HEK293 (cell line): ENCODE measurements at regions not wholly inside any gene's neighbourhood (a gene's known extent, or its start where the extent isn't known, plus 50 kb on each side); places are given as distances from the start of the nearest gene placed in this dataset.
A peak's percentile ranks its signal among the peaks of the same experiment; 100 is the strongest.

ENCODE experiments used
- CTCF ChIA-PET: fragments of 350-600 bp; formaldehyde crosslinking; extraction: SDS; loops from one replicate; lab custom pipeline; 2021; ENCODE audit warnings: antibody characterized with exemption; lab: Yijun Ruan, JAX
- POLR2A ChIA-PET: fragments of 300-600 bp; formaldehyde crosslinking; extraction: SDS; loops from one replicate; lab custom pipeline; 2020; ENCODE audit warnings: antibody characterized with exemption, inconsistent platforms; lab: Yijun Ruan, JAX
- H3K27ac ChIP-seq: fragments of 200-500 bp; sonication (Bioruptor generic); 2 replicates; pipeline ENCODE4 v1.5.1; 2014; ENCODE audit warnings: low read depth, low read length, control low read depth, inconsistent platforms; ENCODE audit errors: extremely low read depth
- H3K36me3 ChIP-seq, 2 experiments: fragments of 200-500 bp in 1 of 2; sonication (Bioruptor generic) in 1 of 2; 1 replicate in 1 of 2; 2 replicates in 1 of 2; pipeline ENCODE4 v1.5.1; 2014 to 2017; ENCODE audit warnings: inconsistent platforms in 2 of 2, low read length in 2 of 2; ENCODE audit not compliant: control insufficient read depth in 2 of 2, insufficient read depth in 1 of 2
- H3K4me1 ChIP-seq: fragments of 200-500 bp; sonication (Bioruptor generic); 2 replicates; pipeline ENCODE4 v1.5.1; 2014; ENCODE audit warnings: mild to moderate bottlenecking, low read length, inconsistent platforms; ENCODE audit not compliant: control insufficient read depth, insufficient read depth
- H3K4me3 ChIP-seq: 2 replicates; pipeline ENCODE4 v1.5.1; 2011; ENCODE audit warnings: low read depth, mild to moderate bottlenecking, control low read depth, low read length, moderate library complexity
- H3K9me3 ChIP-seq: fragments of 200-500 bp; sonication (Bioruptor generic); 2 replicates; pipeline ENCODE4 v1.5.1; 2014; ENCODE audit warnings: low read depth, low read length, inconsistent platforms; ENCODE audit not compliant: control insufficient read depth, insufficient read depth
- GLIS1 ChIP-seq: fragments of 450-650 bp; formaldehyde crosslinking; IDR thresholded peaks from 2 replicates; pipeline ENCODE4 v1.5.1; 2016; ENCODE audit warnings: missing biosample characterization, missing genetic modification characterization
- INSM2 ChIP-seq: fragments of 450-650 bp; formaldehyde crosslinking; IDR thresholded peaks from 2 replicates; pipeline ENCODE4 v1.5.1; 2016; ENCODE audit warnings: missing biosample characterization, missing genetic modification characterization
- KLF10 ChIP-seq: fragments of 450-650 bp; IDR thresholded peaks from 2 replicates; pipeline ENCODE4 v1.5.1; 2018; ENCODE audit warnings: missing biosample characterization, mild to moderate bottlenecking, missing genetic modification characterization
- OVOL3 ChIP-seq: fragments of 450-650 bp; formaldehyde crosslinking; IDR thresholded peaks from 2 replicates; pipeline ENCODE4 v1.5.1; 2016; ENCODE audit warnings: missing biosample characterization, missing genetic modification characterization
- SETDB1 ChIP-seq: IDR thresholded peaks from one replicate; pipeline ENCODE4 v1.6.1; 2017; ENCODE audit warnings: mild to moderate bottlenecking, low read length, moderate library complexity, mixed read lengths; ENCODE audit not compliant: insufficient read length
- SP2 ChIP-seq: fragments of 450-650 bp; formaldehyde crosslinking; IDR thresholded peaks from 2 replicates; pipeline ENCODE4 v1.5.1; 2016; ENCODE audit warnings: missing biosample characterization, missing genetic modification characterization
- TRIM28 ChIP-seq: IDR thresholded peaks from 2 replicates; pipeline ENCODE4 v1.6.1; 2011; ENCODE audit warnings: low read length, control low read depth, borderline replicate concordance
- ZBTB20 ChIP-seq: fragments of 450-650 bp; formaldehyde crosslinking; IDR thresholded peaks from 2 replicates; pipeline ENCODE4 v1.5.1; 2016; ENCODE audit warnings: missing biosample characterization, missing genetic modification characterization
- ZBTB26 ChIP-seq: fragments of 450-650 bp; formaldehyde crosslinking; optimal IDR thresholded peaks from 2 replicates; pipeline ENCODE3; 2016; ENCODE audit warnings: missing biosample characterization, mild to moderate bottlenecking, missing genetic modification characterization
- ZNF138 ChIP-seq: fragments of 450-650 bp; formaldehyde crosslinking; IDR thresholded peaks from 2 replicates; pipeline ENCODE4 v1.5.1; 2016; ENCODE audit warnings: missing biosample characterization, missing genetic modification characterization, borderline replicate concordance
- ZNF146 ChIP-seq: fragments of 450-650 bp; formaldehyde crosslinking; IDR thresholded peaks from 2 replicates; pipeline ENCODE4 v1.5.1; 2016; ENCODE audit warnings: missing biosample characterization, missing genetic modification characterization
- ZNF280D ChIP-seq: fragments of 450-650 bp; formaldehyde crosslinking; IDR thresholded peaks from 2 replicates; pipeline ENCODE4 v1.5.1; 2016; ENCODE audit warnings: missing biosample characterization, missing genetic modification characterization
- ZNF416 ChIP-seq: fragments of 450-650 bp; formaldehyde crosslinking; IDR thresholded peaks from 2 replicates; pipeline ENCODE4 v1.5.1; 2016; ENCODE audit warnings: missing biosample characterization, missing genetic modification characterization
- ZNF549 ChIP-seq: fragments of 450-650 bp; IDR thresholded peaks from 2 replicates; pipeline ENCODE4 v1.5.1; 2018; ENCODE audit warnings: missing biosample characterization, missing genetic modification characterization, mild to moderate bottlenecking, inconsistent platforms, moderate library complexity
- ZNF623 ChIP-seq: fragments of 450-650 bp; formaldehyde crosslinking; IDR thresholded peaks from 2 replicates; pipeline ENCODE4 v1.5.1; 2016; ENCODE audit warnings: missing biosample characterization, missing genetic modification characterization
- ZNF626 ChIP-seq: fragments of 450-650 bp; sonication (Bioruptor Pico); formaldehyde crosslinking; IDR thresholded peaks from 2 replicates; pipeline ENCODE4 v1.5.1; 2018; ENCODE audit warnings: missing biosample characterization, missing genetic modification characterization, inconsistent platforms
- ZNF677 ChIP-seq: fragments of 450-650 bp; IDR thresholded peaks from 2 replicates; pipeline ENCODE4 v1.5.0; 2018; ENCODE audit warnings: missing biosample characterization, mild to moderate bottlenecking, missing genetic modification characterization, moderate library complexity
- ZNF76 ChIP-seq: fragments of 450-650 bp; formaldehyde crosslinking; IDR thresholded peaks from 2 replicates; pipeline ENCODE4; 2016; ENCODE audit warnings: low read depth, missing biosample characterization, missing genetic modification characterization, borderline replicate concordance
- ZXDB ChIP-seq: fragments of 450-650 bp; formaldehyde crosslinking; IDR thresholded peaks from 2 replicates; pipeline ENCODE4 v1.5.1; 2016; ENCODE audit warnings: missing biosample characterization, missing genetic modification characterization

GRCh38 chr4:71857713-71858451 is 74.0 kb upstream of the GC start:
- Histone ChIP-seq H3K4me3 (no peak overlapping the region), H3K27ac (peak overlapping the region; percentile 30; the same call in 1 of the 2 replicates), H3K9me3 (no peaks in the 10 kb centered on the region), H3K36me3 (no peaks in the 10 kb centered on the region), H3K4me1 (peaks cover 3% of the 10 kb centered on the region)
- TF ChIP-seq ZNF76, result no peak
- 0 out of 2 replicates have a peak, but pooled peaks have one; percentile 22 for TF ChIP-seq GLIS1 (tag by site-specific recombination)
- no peak for TF ChIP-seq ZNF138 (tag by site-specific recombination)
- no peak for TF ChIP-seq ZNF677
- TF ChIP-seq ZBTB26, result no peak
- peak; percentile 31; the same call in 1 of the 2 replicates for TF ChIP-seq ZXDB (tag by site-specific recombination)
- no peak for TF ChIP-seq ZBTB20 (tag by site-specific recombination)
- peak; percentile 83 for TF ChIP-seq TRIM28
- TF ChIP-seq KLF10 (tag by site-specific recombination), result no peak
- TF ChIP-seq SETDB1, result peak; percentile 35
- ChIA-PET CTCF (interaction anchor here (0.8 kb wide), 1 partner anchor 427 kb away, joined by 4 read pairs; no protein-coding TSS in a partner anchor), POLR2A (no interaction called here)

- no peaks in the 10 kb centered on the region for H3K36me3 ChIP-seq
- TF ChIP-seq ZNF626 (tag by site-specific recombination), result 0 out of 2 replicates have a peak, but pooled peaks have one; percentile 53
- no peak for TF ChIP-seq ZNF623 (tag by site-specific recombination)
- TF ChIP-seq SETDB1, result peak; percentile 100
- 0 out of 2 replicates have a peak, but pooled peaks have one; percentile 34 for TF ChIP-seq ZNF280D (tag by site-specific recombination)
- no peak for TF ChIP-seq ZNF138 (tag by site-specific recombination)
- no peak for TF ChIP-seq ZNF677
- peak; percentile 95 for TF ChIP-seq TRIM28
- no peak for TF ChIP-seq ZNF146
- TF ChIP-seq ZNF549 (tag by site-specific recombination), result peak; percentile 68; the same call in 1 of the 2 replicates
- no peak for TF ChIP-seq OVOL3 (tag by site-specific recombination)
- TF ChIP-seq, all 188 proteins: peak for 5
- Histone ChIP-seq H3K27ac (no peak overlapping the region), H3K4me1 (peaks cover 3% of the 10 kb centered on the region), H3K4me3 (no peak overlapping the region), H3K9me3 (no peaks in the 10 kb centered on the region)
- ChIA-PET CTCF (no interaction called here), POLR2A (no interaction called here)
These were observed 76.8 kb upstream of the GC start for GRCh38 chr4:71860643-71861042.

GRCh38 chr4:71862315-71862714 is 78.4 kb upstream of the GC start:
- no peaks in the 10 kb centered on the region for H3K36me3 ChIP-seq
- ChIA-PET CTCF (no interaction called here), POLR2A (no interaction called here)
- no peak overlapping the region for H3K4me3 ChIP-seq
- no peaks in the 10 kb centered on the region for H3K4me1 ChIP-seq
- TF ChIP-seq SP2 (tag by site-specific recombination) (no peak), ZNF416 (no peak), INSM2 (tag by site-specific recombination) (no peak)
- TF ChIP-seq, all 188 proteins: peak for 0
- H3K9me3 ChIP-seq, result no peaks in the 10 kb centered on the region
- no peak overlapping the region for H3K27ac ChIP-seq
